ENCODE measurements at regions not wholly inside any gene's neighbourhood (a gene's known extent, or its start where the extent isn't known, plus 50 kb on each side); places are given as distances from the start of the nearest gene placed in this dataset.

DNA sequence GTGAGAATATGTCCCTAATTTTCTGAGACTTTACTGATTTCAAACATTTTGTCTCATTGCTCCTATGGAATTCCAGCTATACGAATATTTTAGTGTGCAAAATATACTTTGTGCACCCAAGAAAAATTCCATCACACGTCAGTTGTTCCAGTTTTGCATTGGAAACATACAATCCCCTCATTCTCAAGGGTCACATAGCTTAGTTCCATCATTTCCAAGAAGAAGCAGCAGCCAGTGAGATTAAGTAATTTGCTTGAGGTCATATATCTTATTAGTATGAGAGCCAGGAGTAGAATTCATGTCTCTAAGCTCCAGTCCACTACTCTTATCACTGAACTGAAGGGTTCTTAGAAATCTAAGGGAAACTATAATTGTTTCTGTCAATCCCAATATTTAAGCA is 746.7 kb upstream of the C9orf72 start:
- H3K9ac ChIP-seq (replicated peaks in 1 of 4; ENCODE audit: extremely low read depth in 1 of 4, low read depth in 3 of 4, low read length in 3 of 4): no peak overlapping the region
- DNase-seq (ENCODE audit: low read depth in 1 of 2, low spot score in 2 of 2): no peak
- no peak overlapping the region for H2BK20ac ChIP-seq (ENCODE audit: low read length)
- TF ChIP-seq POLR2AphosphoS5 (IDR thresholded peaks at IDR 0.05; ENCODE audit: low read depth, low read length) (no peak), MAX (IDR thresholded peaks at IDR 0.05) (no peak), CTBP2 (IDR thresholded peaks at IDR 0.05; ENCODE audit: borderline replicate concordance, insufficient read depth, insufficient read length, low read length) (no peak), SP4 (IDR thresholded peaks at IDR 0.05; ENCODE audit: low read length) (no peak), RBBP5 (IDR thresholded peaks at IDR 0.05; ENCODE audit: borderline replicate concordance, low read depth, low read length) (no peak), JUN (IDR thresholded peaks at IDR 0.05; ENCODE audit: low read depth, low read length) (no peak), NANOG (IDR thresholded peaks at IDR 0.05; ENCODE audit: insufficient read depth, low read depth, low read length, poor library complexity, severe bottlenecking) (no peak), BRCA1 (IDR thresholded peaks at IDR 0.05; ENCODE audit: low read depth, low read length) (no peak), SAP30 (IDR thresholded peaks at IDR 0.05; ENCODE audit: insufficient read depth, insufficient replicate concordance, low read length) (no peak), SUZ12 (IDR thresholded peaks at IDR 0.05; ENCODE audit: low read length) (no peak), JUND (IDR thresholded peaks at IDR 0.05; ENCODE audit: low read length) (no peak), KDM5A (IDR thresholded peaks at IDR 0.05; ENCODE audit: low read length) (no peak), TBP (IDR thresholded peaks at IDR 0.05; ENCODE audit: low read depth, low read length) (no peak), SP1 (IDR thresholded peaks at IDR 0.05; ENCODE audit: low read depth, low read length) (no peak), CREB1 (IDR thresholded peaks at IDR 0.05) (no peak)
- TF ChIP-seq, protein P1, sequence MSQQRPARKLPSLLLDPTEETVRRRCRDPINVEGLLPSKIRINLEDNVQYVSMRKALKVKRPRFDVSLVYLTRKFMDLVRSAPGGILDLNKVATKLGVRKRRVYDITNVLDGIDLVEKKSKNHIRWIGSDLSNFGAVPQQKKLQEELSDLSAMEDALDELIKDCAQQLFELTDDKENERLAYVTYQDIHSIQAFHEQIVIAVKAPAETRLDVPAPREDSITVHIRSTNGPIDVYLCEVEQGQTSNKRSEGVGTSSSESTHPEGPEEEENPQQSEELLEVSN (IDR thresholded peaks at IDR 0.05): no peak
- H3K18ac ChIP-seq (ENCODE audit: extremely low read depth, low read length): no peak overlapping the region
- H2BK12ac ChIP-seq (ENCODE audit: low read depth, low read length): no peak overlapping the region
- no peaks in the 10 kb centered on the region for H3K79me2 ChIP-seq (ENCODE audit: control insufficient read depth in 1 of 2, insufficient read depth in 2 of 2, low read length in 2 of 2)
- POLR2A ChIA-PET (ENCODE audit: partially characterized antibody): no interaction called here
- H4K5ac ChIP-seq (ENCODE audit: insufficient read length, low read depth, low read length): no peak overlapping the region
- no peak overlapping the region for H2AK5ac ChIP-seq (ENCODE audit: low read depth, low read length)
- H3K4me3 ChIP-seq (ENCODE audit: extremely low read depth in 1 of 4, insufficient read depth in 2 of 4, low read depth in 3 of 4, low read length in 4 of 4): no peak overlapping the region
- no peak overlapping the region for H3K14ac ChIP-seq (ENCODE audit: insufficient read length)
- no peak overlapping the region for H2BK15ac ChIP-seq (ENCODE audit: low read length)
- no peaks in the 10 kb centered on the region for H3K79me1 ChIP-seq (ENCODE audit: low read depth, low read length)
- no peak overlapping the region for H2BK120ac ChIP-seq (replicated peaks; ENCODE audit: low read depth, low read length)
- no peaks in the 10 kb centered on the region for H3K27me3 ChIP-seq (replicated peaks in 1 of 4; ENCODE audit: control insufficient read depth in 3 of 4, extremely low read depth in 1 of 4, insufficient read depth in 3 of 4, low read length in 3 of 4)
- H3K9me3 ChIP-seq (ENCODE audit: insufficient read depth in 2 of 2, low read depth in 1 of 2, low read length in 1 of 2): no peaks in the 10 kb centered on the region
- no peak overlapping the region for H3K4ac ChIP-seq (replicated peaks; ENCODE audit: insufficient read length, low read depth, low read length)
- H4K91ac ChIP-seq (replicated peaks; ENCODE audit: insufficient read length, low read length): no peak overlapping the region
- H3K23ac ChIP-seq (ENCODE audit: insufficient read length): no peak overlapping the region
- H4K8ac ChIP-seq (ENCODE audit: extremely low read depth, insufficient read depth, low read length): no peak overlapping the region
- H2BK5ac ChIP-seq (ENCODE audit: low read depth, low read length): no peak overlapping the region
- no peaks in the 10 kb centered on the region for H3K36me3 ChIP-seq (ENCODE audit: control insufficient read depth in 2 of 4, insufficient read depth in 4 of 4, low read length in 3 of 4)
- no peak overlapping the region for H3K56ac ChIP-seq (replicated peaks; ENCODE audit: insufficient read length, low read depth, low read length)
- no peaks in the 10 kb centered on the region for H4K20me1 ChIP-seq (replicated peaks in 1 of 2; ENCODE audit: control insufficient read depth in 1 of 2, insufficient read depth in 2 of 2, low read length in 2 of 2)
- no peak overlapping the region for H2AFZ ChIP-seq (ENCODE audit: low read length)
- no peak for FAIRE-seq
- no peaks in the 10 kb centered on the region for H3K23me2 ChIP-seq (ENCODE audit: low read depth, low read length)
- H3K4me2 ChIP-seq (ENCODE audit: insufficient read depth in 1 of 2, low read depth in 2 of 2, low read length in 2 of 2): no peak overlapping the region
- WGBS, 2 experiments (ENCODE audit: extremely low coverage in 1 of 2, insufficient coverage in 1 of 2, insufficient read length in 1 of 2, insufficient replicate concordance in 2 of 2, low coverage in 1 of 2, low lambda C conversion rate in 2 of 2, missing lambda C conversion rate in 1 of 2): 87% methylated on average over 2 of the region's 2 CpGs; no CpG with 5 or more reads in 1 of the 2 experiments
- H3K4me1 ChIP-seq (replicated peaks in 1 of 4; ENCODE audit: control insufficient read depth in 3 of 4, insufficient read depth in 4 of 4, low read length in 3 of 4): no peaks in the 10 kb centered on the region
- CTCF ChIA-PET (ENCODE audit: partially characterized antibody): no interaction called here
- no peak overlapping the region for H3K27ac ChIP-seq (ENCODE audit: low read depth, low read length)
